ENCODE measurements at regions not wholly inside any gene's neighbourhood (a gene's known extent, or its start where the extent isn't known, plus 50 kb on each side); places are given as distances from the start of the nearest gene placed in this dataset.

- WGBS, 2 donors = 37 to 39% methylated on average over 7 of the region's 7 CpGs
- no peak for DNase-seq (ENCODE audit: low spot score in 2 of 2)
Observed at GRCh38 chr10:44300666-44301649, 83.9 kb downstream of the CXCL12 start.

DNA sequence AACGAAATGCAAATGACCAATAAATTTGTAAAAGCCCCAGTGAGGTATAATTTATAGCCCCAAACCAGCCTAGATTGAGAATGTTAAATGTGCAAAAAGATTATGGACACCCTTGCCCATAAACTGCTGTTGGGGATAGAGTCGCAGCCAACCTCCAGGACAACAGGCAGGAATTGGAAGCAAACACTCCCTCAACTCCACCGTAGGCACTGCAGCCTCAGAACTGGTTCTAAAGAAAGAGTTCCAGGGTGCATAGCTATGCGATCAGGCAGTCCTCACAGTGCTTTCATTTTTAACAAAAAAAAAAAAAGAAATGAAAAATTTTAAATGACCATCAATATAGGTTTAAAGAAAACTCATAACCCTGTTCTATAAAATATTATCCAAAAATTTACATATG is 86.2 kb downstream of the CXCL12 start:
- DNase-seq (ENCODE audit: low spot score in 2 of 2) = no peak
- WGBS, 2 donors = 90 to 92% methylated on average over 4 of the region's 4 CpGs
- intact Hi-C loops (cut with DNase I; ENCODE audit: low total_unique reads) = no loop called here
- no peak overlapping the region for H3K4me3 ChIP-seq (ENCODE audit: low read depth, poor library complexity, severe bottlenecking)
- TF ChIP-seq POLR2A (IDR thresholded peaks at IDR 0.05) = no peak

More at GRCh38 chr10:44300666-44301649, 83.9 kb downstream of the CXCL12 start:
- no peak for TF ChIP-seq POLR2A (IDR thresholded peaks at IDR 0.05)
- no peak for TF ChIP-seq CTCF (IDR thresholded peaks at IDR 0.05)
- no peak overlapping the region for H3K4me3 ChIP-seq (ENCODE audit: low read depth, poor library complexity, severe bottlenecking)
- intact Hi-C loops (cut with DNase I; ENCODE audit: low total_unique reads) = no loop called here

DNA sequence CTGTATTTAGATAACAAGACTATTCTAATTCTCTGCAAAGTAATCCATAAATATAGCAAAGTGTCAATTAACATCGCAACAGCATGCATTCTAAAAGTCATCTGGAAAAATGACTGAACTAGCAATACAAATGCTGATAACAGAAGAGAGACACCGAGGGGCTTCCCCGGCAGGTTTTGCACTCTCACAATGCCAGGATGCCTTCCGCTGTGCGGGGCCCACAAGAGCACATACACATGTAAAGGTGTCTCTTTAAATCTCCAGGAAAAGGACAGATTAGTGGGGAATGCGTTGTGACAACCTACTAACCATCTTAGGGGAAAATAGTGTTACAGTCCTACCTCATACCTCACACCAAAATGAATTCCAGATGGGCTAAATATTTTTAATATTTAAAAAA is 86.9 kb downstream of the CXCL12 start:
- 90 to 92% methylated on average over 6 of the region's 6 CpGs for WGBS, 2 donors
- intact Hi-C loops (cut with DNase I; ENCODE audit: low total_unique reads) = no loop called here
- no peak overlapping the region for H3K4me3 ChIP-seq (ENCODE audit: low read depth, poor library complexity, severe bottlenecking)
- TF ChIP-seq CTCF (IDR thresholded peaks at IDR 0.05) = no peak
- TF ChIP-seq POLR2A (IDR thresholded peaks at IDR 0.05) = no peak
- DNase-seq (ENCODE audit: low spot score in 2 of 2) = no peak

- 30 to 43% methylated on average over 3 of the region's 3 CpGs for WGBS, 2 donors
- DNase-seq (ENCODE audit: low spot score in 2 of 2) = no peak
- H3K4me3 ChIP-seq (ENCODE audit: low read depth, poor library complexity, severe bottlenecking) = no peak overlapping the region
- no peak for TF ChIP-seq CTCF (IDR thresholded peaks at IDR 0.05)
- intact Hi-C loops (cut with DNase I; ENCODE audit: low total_unique reads) = no loop called here
Observed at GRCh38 chr10:44295644-44296241, 89.2 kb downstream of the CXCL12 start.

DNA sequence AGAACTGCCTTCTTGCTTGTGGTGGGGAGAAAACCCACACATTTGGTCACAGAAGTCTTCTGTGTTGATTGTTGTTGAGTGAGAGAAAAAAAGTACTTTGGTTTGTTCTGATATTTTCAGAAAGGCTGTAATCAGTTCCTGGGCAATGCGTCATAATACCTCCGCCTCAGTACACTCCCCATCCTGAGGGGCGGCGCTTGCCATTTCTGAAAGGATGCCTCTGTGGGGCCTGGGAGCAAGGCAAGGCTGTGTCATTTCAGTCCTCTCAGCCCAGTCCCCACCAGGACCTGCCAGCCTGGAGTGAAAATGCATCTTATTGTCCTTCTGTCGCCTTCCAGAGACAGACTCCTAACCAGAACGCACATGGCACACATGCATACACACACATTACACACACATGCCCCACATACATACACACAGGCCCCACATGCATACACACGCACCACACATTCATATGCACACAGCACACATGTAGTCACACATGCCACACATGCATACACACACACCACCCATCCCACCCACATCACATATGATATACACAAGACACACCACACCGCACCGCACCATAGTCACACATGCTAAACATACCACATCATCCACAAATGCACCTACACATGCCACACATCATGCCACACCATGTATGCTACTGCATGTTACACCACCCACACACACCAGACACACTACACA is 90.0 kb downstream of the CXCL12 start:
- no peak for DNase-seq (ENCODE audit: low spot score in 2 of 2)
- no peak overlapping the region for H3K4me3 ChIP-seq (ENCODE audit: low read depth, poor library complexity, severe bottlenecking)
- TF ChIP-seq POLR2A (IDR thresholded peaks at IDR 0.05) = no peak
- 95 to 97% methylated on average over 9 of the region's 9 CpGs for WGBS, 2 donors
- intact Hi-C loops (cut with DNase I; ENCODE audit: low total_unique reads) = no loop called here

DNA sequence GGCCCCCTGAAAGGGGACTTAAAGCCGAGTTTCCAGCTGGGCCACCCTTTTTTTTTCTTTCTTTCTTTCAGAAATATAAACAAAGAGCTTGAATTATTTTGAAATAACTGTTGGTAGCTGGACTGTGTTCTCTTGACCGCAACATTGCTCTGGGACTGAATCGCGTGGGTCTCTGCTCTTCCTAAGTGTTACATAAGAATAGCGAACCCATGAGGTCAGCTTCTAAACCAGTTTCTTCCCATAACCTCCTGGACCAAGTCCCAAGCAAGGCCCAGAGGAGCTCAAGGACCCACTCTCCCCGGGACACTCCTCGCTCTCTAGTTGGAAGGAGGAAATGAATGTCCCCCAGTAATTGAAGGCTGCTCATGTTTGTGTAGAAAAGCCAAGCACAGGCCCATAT is 91.1 kb downstream of the CXCL12 start:
- intact Hi-C loops (cut with DNase I; ENCODE audit: low total_unique reads) = no loop called here
- 63 to 67% methylated on average over 7 of the region's 7 CpGs for WGBS, 2 donors
- H3K4me3 ChIP-seq (ENCODE audit: low read depth, poor library complexity, severe bottlenecking) = no peak overlapping the region
- TF ChIP-seq POLR2A (IDR thresholded peaks at IDR 0.05) (no peak), CTCF (IDR thresholded peaks at IDR 0.05) (no peak)
- DNase-seq (ENCODE audit: low spot score in 2 of 2) = no peak
